Stimulated activated CD8-positive, alpha-beta memory T cell treated with anti-CD3 and anti-CD28 coated beads, Interleukin-15, amount 100 ng/mL, for 48 hours (primary cell): ENCODE measurements at regions not wholly inside any gene's neighbourhood (a gene's known extent, or its start where the extent isn't known, plus 50 kb on each side); places are given as distances from the start of the nearest gene placed in this dataset.
"Not testable (repeated sequence)": the region's sequence is repeated elsewhere in the genome, so short reads cannot be mapped to it uniquely, and the experiment has no call there.

ENCODE experiments used
- DNase-seq, 2 donors: peaks; one replicate each; pipeline ENCODE4 v3.0.0-alpha.2; 2020; ENCODE audit warnings: low read depth in 2 of 2

DNA sequence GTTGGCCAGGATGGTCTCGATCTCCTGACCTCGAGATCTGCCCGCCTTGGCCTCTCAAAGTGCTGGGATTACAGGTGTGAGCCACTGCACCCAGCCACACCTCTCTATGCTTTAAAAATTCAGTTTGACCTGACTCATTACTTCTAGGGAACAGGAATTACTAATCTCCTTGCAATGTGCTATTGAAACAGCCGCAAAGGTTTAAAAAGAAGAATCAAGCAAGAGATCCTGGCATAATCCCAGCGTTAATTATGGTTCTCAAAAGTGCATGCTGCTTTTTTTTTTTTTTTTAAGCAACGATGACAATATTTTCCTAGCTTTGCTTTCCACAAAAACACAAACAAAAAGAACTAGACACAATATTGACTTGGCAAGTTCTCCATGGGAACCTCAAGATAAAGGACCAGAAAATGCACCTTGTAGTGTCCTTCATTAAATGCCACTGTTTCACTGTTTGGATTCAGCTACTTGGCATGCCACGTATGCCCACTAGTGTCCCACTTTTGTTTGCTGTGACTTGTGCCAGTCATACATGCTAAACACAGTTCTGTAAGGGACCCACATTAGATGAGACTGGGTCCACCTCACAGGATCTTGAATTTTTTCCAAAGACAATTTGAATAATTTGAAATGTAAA lies 112.6 kb upstream of the PPARGC1A start:
- DNase-seq: no peak

DNA sequence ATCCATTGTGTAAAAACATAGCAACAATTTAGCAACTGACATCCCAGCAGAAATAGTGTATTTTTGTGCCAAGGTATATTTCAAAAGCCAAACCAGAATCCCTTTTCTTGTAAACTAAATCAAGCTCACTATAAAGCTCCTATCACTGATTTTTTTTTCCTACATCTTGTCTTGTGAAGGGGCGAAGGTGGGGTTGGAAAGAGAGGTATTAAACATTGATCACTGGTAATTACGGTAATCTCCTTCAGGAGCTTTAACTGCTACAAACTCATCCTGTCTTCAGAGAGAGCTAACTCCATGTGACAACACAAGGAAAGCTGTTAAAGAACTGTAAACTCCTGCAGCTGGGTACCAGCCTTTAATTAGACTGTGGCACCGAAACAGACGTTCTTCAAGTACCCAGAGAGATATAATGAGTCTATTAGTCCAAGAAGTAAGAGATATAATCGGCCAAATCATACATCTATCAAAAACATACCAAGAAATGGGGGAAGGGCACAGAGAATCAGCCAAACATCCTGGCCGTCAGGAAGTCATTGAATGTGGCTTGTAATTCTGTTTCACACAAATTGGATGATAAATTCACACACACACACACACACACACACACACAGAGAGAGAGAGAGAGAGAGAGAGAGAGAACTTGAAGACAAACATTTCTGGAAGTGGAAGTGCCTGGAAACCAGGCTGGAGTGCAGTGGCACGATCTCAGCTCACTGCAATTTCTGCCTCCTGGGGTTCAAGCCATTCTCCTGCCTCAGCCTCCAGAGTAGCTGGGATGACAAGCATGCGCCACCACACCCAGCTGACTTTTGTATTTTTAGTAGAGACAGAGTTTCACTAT lies 111.9 kb upstream of the PPARGC1A start:
- DNase-seq: no peak

DNA sequence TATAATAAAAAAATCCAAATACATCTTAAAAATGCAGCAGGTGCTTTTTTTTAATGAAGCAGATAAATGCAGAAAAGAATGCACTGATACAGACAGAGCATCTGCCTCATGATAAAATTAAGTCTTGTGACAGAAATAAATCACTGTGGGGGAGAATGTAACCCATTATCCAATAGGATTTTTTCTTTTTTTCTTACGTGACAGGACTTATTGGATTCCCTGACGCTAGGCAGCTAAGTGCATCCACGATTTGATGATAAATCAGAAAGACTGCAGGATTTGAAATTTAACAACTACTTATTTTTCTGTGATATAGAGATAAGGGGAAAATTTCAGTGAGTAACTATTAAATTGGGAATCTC lies 110.6 kb upstream of the PPARGC1A start:
- DNase-seq: no peak

DNA sequence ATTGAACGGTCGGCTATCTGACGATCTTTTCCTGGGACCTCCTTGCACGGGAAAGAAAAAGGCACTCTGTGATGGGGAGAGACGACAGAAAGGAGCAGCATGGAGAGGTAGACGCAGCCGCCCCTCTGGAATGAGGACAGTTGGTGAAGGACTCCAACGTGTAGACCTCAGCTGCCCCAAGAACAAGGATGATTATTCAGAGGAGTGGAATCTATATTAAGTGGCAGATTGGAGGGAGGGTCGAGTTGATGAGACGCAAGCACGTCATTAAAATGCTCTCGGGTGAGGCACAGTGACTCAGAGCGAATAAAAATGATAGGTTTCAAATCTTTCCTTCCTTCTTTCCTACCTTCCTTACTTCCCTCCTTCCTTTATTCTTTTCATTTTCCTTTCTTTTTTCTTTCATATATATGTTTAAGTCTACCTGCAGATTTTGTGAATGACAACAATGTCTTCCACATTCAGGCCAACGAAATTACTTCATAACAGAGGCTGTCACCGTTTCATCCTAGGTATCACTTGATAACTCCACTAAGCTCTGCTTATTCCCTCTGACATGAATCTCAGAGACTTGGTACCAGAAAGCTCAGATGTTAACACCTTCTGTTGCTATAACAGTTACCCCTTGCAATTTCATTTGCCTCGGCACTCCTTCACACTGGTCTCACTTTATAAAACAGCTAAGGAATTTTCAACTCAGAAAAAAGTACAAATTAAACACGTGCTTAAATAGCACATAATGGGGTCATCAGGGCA lies 110.0 kb upstream of the PPARGC1A start:
- DNase-seq: no peak

DNA sequence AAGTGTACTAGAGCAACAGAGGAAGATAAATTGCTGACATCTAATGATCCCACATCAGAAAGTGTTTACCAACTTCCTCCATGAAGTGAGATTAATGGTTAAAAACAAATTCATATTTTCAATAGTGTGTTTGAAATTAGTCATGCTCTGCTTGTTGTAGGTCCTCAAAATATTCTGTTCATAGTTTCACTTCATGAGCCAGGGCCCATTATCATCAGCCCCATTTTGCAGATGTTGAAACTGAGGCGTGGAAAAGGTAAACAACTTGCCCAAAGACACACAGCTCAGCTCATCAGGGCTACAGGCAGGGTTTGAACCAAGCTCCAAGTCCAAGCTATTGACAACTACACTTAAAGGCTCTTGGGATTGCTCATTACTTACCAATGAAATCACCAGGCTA lies 103.5 kb upstream of the PPARGC1A start:
- no peak for DNase-seq

DNA sequence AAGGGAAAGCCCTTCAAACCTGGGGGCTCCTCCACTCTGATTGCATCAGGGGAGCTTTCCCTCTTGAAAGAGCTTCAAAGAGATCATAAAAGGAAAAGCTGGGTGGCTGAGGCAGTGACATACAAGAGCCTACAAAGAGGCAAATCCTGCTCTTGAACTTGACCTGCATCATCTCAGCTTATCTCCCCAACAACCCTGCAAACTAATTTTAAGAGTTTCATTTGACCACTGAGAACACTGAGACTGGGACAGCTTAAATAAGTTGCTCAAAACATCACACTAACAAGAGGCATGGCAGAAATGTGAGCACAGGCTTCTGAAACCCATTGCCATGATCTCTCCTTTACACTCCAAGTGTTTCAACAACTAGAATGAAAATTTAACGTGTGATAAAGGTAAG lies 101.6 kb upstream of the PPARGC1A start:
- DNase-seq: no peak

DNA sequence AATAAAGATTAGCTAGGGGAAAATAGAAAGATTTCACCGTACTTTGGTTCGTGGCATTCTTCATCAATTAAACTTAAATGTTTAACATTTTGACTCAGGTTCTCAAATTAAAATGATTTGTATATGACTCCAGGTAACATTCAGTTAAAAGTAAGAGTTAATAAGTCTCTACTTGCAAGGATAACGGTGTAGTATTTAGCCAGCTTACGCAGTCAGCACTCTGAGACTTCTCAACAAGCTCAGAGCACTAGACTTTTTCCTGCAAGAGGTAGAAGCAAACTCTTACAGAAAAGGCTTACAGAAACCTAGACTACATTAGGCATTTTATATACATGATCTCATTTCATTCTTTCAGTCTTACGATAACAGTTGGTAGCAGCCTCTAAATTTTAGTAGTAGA lies 96.4 kb upstream of the PPARGC1A start:
- no peak for DNase-seq

DNA sequence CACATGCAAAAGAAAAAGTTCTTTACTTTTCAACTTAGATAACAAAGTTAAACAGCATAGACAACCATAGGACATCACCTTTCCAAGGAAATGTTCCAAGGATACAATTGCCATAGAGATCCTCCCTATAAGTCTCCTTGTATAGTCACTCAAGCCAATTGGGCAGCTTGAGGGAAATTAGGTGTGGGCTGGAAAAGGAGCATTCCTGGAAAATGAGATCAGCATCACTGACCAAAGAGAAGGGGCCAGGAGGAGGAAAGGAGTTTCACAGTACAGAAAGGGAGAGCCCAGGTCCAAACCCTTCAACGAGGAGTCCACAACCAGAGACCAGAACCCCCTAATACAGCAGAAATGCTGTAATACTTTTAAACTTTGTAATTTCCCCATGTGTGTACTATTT lies 91.5 kb upstream of the PPARGC1A start:
- no peak for DNase-seq

DNA sequence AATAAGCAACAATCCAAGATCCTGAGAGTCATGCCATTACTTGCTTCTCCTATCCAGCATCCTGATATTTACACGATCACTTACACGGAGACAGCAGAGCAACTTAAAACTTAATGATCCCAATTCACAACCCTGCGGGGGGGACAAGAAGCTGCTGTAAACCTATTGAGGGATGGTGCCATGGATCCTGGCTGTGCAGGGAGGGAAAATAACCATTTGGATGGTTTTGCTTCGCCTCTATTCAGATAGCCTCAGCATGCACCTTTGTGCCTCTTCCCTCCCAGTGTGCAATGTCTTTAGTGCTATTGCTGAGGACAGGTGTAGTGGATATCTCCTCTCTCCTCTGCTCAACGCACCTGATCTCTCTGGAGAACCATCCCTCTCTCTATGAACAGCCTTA lies 89.7 kb upstream of the PPARGC1A start:
- no peak for DNase-seq

DNA sequence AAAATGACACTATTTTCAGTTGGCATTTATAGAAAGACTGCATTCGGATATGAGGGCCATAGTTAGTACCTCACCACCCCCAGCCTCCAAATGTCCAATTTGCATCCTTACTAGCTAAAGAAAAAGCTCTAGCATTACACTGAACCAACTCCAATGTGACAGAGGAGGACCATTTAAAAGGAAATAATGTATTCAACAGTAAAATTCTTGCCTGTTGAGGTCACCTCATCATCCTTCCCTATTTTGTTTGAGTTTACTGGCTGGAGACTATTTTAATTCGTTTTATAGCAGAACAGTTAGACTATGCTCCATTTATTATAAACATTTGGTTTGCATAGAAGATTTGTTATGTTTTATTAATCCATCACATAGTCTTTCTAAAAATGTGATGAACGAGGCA lies 88.2 kb upstream of the PPARGC1A start:
- no peak for DNase-seq

DNA sequence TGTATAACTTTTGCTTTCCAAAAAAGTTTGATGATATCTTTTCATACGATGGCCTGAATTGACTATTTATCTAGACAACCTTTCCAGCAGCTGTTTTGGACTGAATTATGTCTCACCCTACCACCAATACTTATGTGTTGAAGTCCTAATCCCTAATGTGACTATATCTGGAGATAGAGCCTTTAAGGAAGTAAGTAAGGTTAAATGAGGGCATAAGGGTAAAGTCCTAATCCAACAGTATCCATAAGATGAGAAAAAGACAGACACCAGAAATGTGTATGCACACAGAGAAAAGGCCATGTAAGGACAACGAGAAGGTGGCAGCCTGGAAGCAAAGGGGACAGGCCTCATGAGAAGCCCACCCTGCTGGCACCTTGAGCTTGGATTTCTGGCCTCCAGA lies 86.6 kb upstream of the PPARGC1A start:
- no peak for DNase-seq

DNA sequence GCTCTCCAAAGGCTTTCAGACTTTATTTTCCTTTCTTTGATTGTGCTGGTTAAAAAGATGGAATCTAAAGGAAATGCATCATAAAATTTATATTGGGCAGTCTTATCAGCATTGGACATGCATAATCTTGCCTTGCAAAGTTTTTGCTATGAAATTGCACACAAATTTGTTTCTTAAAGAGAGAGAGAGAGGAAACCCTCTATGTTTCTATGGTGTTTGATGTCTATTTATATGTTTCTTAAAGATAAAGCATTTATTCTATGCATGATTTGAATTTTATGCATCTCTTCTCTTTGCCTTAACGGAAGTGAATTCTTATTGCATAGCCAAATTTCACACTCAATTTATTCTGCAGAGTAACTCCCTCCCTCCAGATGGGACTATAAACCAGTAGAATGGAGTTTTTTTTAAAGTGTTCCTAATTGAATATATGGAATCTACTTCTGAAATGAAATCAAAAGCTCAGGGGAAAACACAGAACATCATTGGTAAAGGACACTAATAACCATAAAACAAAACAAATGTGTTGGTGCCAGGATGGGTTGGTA lies 83.5 kb upstream of the PPARGC1A start:
- DNase-seq: no peak

DNA sequence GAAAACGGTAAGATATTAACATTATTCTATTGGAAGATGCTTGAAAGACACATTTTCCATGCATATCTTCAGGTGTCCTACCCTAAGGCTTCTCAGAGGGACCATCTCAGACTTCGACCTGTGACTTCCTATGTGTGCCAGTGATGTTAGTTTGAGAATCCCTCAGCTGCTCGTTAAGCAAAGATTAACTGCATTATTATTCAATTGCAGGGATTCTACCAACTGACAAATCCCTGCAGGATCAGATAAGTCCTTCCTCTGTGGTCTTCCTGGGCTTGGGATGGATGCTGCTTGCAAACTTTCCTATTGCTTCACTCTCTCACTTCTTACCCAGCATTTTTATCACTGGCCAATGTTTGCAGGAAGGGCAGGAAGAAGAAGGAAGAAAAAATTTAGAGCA lies 83.0 kb upstream of the PPARGC1A start:
- no peak for DNase-seq

DNA sequence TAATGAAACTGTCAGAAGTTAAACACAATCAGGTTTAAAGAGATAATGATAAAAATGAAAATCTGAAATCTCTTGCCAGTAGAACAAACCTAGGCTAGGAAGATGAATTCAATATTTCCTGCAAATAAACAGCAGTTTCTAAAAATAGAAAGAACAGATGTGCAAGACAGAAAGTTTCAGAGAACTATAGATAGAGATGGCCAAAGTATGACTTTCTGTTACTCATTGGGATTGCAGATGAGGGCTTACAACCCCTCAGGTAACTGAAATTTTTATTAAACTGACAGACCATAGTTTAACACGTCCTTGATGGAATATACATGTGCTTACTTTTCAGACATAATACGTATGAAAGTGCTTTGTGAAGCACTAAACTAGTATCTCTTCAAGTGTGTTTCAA lies 82.3 kb upstream of the PPARGC1A start:
- DNase-seq: no peak

DNA sequence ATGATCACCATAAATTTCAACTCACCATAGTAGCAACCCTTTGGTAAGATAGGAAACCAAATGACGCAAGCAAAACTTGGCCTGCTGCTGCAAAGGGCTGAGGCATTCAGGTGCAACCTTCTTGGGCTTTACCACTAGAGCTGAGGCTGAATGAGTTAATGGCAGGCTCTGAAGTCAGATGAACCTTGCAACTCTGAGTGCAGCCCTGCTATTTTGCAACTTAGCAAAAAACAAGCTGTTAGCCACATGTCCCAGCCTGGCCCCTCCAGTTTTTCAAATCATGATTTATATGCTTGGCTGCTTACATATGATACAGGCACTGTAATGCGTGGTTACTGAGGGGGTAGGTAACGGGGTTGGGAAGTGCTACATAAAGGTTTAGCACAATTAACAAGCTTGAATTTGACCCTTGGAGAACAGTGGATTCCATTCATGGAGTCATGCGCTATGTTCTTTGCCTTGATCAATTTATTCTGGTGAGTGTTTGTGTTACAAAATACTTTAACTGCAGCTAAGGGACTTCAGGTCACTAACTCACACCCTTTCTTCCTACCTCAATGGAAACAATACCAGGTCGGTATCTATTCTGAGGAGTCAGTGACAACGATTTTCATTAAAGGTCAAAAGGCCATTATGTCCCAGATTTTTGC lies 80.5 kb upstream of the PPARGC1A start:
- no peak for DNase-seq

DNA sequence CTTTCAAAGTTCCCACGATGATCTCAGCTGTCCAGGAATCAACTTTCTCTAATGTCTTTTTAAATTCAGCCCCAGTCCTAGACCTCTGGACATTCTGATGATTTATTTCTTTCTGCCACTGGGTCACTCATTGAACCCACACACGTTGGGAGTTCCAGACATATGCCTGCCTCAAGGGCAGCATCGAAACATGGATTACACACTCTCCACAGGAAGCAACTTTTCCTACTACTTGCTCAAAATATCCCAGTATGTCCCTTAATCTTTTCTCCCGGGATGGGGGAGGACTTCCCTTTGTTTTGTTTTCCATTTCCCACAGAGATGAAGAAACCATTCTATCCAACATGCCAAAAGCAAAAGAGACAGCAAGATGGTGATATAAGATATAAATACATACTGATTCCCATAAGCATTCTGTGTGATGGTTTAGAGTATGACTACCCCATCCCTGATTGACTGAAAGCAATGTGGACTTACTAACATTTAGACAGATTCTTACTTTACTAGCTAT lies 79.8 kb upstream of the PPARGC1A start:
- DNase-seq: no peak

DNA sequence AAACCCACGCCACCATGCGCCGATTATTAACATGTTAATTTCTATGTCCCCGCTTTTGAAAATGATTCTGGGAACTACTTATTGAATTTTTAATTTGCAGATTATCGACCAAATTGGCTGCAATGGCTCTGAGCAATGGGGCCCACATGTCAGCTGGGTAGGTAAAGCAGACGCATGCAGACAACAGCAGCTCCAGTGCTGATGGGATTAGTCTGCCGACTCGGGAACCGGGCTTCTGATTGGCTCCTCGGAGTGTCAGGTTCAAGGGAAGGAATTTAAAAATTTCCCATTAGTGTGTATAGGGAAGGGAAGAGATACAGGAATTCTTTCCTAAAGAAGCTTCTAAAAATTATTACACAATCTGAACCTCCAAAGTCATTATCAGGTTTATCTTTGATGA lies 77.4 kb upstream of the PPARGC1A start:
- no peak for DNase-seq

DNA sequence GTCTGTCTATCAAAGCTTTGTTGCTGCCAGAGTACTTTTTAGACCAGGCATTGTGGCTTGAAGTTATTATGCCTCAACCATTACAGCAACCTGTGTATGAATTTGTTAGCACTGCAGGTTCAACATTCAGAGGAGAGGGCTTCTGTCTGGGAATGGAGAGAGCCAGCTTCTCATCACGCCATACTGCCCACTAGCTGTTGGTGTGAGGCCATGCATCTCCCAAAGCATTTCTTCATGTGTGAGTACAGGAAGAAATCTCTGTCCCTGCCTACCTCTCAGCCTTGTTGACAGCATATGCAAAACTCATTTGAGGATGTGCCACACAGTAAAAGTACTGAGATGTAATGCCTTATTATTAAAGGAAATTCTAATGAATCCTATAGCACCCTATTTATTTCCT lies 76.9 kb upstream of the PPARGC1A start:
- no peak for DNase-seq

DNA sequence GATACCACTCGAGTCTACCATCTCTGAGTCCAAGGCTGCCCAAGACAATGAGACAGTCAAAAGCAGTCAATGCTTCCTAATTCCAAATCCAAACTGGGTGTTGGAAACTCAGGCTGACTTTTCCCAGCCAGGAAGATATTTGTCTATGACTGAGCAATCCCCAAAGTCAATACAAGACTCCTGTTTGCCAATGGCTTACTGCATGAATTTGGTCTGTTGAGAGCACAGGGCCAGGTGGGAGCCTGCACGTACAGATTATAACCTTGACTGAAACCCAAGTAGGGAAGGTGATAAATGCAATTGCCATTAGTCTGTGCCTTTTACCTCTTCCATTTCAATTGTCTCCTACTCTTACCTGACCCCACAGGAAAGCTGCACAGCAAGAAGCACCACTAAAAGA lies 72.6 kb upstream of the PPARGC1A start:
- DNase-seq: no peak

DNA sequence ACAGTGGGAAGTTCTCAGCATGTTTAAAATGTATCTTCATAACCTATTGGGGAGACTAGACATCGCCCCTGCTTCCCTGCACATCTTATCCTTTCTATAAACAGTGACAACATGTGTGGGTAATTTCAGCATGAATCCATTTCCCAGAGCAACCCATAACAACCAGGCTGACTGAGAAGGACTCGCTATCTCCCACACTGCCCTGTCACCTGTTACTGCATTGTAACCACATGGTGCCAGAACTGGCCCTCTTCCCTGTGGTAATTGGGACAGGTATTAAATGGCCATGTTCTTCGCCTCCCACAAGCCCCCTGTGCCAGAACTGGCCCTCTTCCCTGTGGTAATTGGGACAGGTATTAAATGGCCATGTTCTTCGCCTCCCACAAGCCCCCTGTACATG lies 71.5 kb upstream of the PPARGC1A start:
- DNase-seq: not testable (repeated sequence)

DNA sequence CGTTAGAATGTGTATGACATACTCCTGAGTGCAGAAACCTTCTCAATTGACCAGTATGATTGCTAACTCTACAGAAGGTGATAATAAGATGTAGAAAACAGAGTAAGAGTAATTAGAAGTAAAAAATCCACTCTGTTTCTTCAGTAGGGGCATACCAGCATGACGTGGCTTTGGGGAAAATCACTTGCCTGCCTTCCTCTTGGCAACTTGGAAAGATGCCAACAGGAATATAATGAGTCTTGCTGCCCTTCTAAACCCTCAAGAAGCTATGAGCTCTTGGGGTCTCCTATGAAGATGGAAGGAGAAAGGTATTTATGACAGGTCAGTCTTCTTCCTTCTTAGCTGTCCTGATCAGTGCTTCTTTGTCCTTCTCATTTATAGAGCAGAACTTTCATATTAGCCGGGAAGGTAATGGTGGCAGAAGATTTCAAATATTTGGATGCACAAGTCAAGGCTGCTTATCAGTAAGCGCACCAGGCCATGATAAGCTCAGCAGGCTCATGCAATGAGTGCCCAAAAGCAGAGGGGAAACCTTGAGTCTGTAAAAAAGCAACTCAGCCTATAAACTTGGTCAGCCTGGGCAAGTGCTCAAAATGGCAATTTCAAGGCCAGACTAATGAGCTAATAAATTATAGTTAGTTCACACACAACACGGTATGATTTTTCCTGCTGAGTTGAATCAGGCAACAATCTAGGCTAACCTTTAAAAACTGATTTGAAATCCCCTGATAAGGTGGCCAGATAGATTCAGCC lies 69.7 kb upstream of the PPARGC1A start:
- no peak for DNase-seq
